ENCODE measurements at regions not wholly inside any gene's neighbourhood (a gene's known extent, or its start where the extent isn't known, plus 50 kb on each side); places are given as distances from the start of the nearest gene placed in this dataset.

DNA sequence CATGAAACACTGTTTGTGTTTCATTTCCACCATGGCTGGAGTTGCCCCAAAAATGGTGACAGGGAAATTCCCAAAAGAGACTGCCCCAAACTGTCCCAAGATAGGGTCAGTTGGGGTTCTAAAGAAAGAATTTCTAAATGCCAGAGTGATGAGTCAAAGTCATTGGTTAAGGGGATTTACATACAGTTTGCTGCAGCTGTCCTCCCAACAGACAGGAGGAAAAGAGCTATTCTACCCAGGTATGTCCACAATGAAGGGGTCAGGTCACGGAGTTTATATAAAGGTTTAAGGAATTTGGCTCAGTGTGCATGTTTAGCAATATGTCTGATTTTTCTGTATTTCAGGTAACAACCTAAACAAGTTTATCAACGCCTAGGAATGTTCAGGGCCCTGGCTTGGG is 344.1 kb downstream of the TDRD15 start:
- no peak overlapping the region for H3K27ac ChIP-seq
- TF ChIP-seq, protein P1, sequence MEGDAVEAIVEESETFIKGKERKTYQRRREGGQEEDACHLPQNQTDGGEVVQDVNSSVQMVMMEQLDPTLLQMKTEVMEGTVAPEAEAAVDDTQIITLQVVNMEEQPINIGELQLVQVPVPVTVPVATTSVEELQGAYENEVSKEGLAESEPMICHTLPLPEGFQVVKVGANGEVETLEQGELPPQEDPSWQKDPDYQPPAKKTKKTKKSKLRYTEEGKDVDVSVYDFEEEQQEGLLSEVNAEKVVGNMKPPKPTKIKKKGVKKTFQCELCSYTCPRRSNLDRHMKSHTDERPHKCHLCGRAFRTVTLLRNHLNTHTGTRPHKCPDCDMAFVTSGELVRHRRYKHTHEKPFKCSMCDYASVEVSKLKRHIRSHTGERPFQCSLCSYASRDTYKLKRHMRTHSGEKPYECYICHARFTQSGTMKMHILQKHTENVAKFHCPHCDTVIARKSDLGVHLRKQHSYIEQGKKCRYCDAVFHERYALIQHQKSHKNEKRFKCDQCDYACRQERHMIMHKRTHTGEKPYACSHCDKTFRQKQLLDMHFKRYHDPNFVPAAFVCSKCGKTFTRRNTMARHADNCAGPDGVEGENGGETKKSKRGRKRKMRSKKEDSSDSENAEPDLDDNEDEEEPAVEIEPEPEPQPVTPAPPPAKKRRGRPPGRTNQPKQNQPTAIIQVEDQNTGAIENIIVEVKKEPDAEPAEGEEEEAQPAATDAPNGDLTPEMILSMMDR (conservative IDR thresholded peaks at IDR 0.05): no peak
- no peak for TF ChIP-seq ZFX (IDR thresholded peaks at IDR 0.05)

DNA sequence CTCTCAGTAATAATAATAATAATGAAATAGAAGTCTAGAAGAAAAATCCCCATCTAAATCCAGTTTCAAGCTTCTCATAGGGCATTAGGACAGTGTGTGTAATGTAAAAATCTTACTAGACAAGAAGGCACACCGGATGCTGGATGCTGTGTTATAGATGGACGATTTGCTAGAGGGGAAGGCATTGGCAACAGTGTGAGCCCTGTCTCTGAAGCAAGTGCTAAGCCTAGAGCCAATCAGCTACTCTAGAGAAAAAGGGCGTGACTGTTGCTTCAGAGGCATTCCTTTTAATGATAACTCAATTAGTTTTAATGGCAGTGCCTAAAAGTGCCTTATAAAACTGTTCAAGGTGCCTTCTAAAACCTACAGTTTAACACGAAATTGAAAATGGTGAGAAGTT is 344.9 kb downstream of the TDRD15 start:
- H3K27ac ChIP-seq: no peak overlapping the region
- TF ChIP-seq ZFX (IDR thresholded peaks at IDR 0.05): no peak
- TF ChIP-seq, protein P1 (conservative IDR thresholded peaks at IDR 0.05): no peak

DNA sequence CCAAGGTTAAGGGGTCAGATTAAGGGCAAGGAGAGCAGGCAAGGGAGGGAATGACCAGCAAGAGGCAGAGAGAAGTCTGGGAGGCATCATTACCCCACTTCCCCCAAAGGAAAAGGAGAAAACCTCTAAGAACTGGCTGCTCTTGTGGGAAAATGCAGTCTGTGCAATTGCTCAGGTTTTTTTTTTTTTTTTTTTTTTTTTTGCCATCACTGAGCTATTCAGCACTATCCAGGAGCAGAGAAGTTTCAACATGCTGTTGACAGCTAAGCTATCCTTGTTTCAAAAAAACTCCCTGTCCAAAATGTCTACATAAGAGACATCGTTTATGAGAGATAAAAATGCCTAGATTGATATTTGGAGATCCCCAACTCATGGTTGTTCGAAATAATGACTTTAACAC is 345.4 kb downstream of the TDRD15 start:
- TF ChIP-seq, protein P1 (conservative IDR thresholded peaks at IDR 0.05): no peak
- no peak for TF ChIP-seq ZFX (IDR thresholded peaks at IDR 0.05)
- H3K27ac ChIP-seq: no peak overlapping the region

GRCh38 chr2:21469564-21469963 is 345.8 kb downstream of the TDRD15 start:
- TF ChIP-seq ZFX (IDR thresholded peaks at IDR 0.05): no peak
- TF ChIP-seq, protein P1 (conservative IDR thresholded peaks at IDR 0.05): no peak
- no peak overlapping the region for H3K27ac ChIP-seq

DNA sequence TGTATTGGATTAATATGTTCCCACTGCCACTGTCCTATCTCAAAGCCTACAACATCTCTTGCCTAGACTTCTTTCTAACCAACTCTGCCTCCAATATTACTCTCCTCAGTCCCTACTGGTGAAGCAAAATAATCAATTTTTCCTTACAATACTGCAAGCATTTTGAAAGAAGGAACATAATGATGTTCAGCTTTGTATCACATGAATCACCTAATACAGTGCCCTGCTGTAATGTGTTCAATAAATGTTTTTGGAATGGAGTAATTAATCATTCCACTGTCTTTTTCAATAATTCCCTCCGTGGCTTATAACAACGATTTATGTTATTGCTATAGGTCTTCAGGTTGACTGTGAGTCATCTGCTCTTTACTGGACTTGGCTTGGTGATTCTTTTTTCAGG is 356.4 kb downstream of the TDRD15 start:
- no peak for TF ChIP-seq ZFX (IDR thresholded peaks at IDR 0.05)
- TF ChIP-seq, protein P1 (conservative IDR thresholded peaks at IDR 0.05): no peak
- H3K27ac ChIP-seq: no peak overlapping the region

DNA sequence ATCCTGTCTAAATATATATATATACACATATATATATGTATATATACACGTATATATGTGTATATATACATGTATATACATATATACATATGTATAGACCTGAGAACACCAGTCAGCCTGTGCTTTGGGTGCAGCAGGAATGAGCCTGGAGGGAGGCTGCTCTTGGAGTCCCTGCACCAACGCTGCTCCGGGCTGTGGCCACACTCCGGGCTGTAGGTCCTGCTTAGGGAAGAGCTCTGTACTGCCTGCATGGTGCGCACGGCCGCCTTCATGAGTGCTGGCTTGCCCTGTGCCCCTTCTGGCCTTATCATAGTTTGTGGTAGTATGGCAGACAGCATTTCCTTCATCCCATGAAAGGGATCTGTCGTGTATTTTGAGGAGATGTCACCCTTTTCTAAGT is 360.9 kb downstream of the TDRD15 start:
- TF ChIP-seq, protein P1 (conservative IDR thresholded peaks at IDR 0.05): no peak
- TF ChIP-seq ZFX (IDR thresholded peaks at IDR 0.05): no peak
- no peak overlapping the region for H3K27ac ChIP-seq

- no peak overlapping the region for H3K27ac ChIP-seq
- TF ChIP-seq ZFX (IDR thresholded peaks at IDR 0.05): no peak
- TF ChIP-seq, protein P1 (conservative IDR thresholded peaks at IDR 0.05): no peak
These were observed 362.7 kb downstream of the TDRD15 start for GRCh38 chr2:21486445-21486844.

Data from C4-2B (cell line).